Pancreas (tissue), 10 donors: ENCODE measurements at regions not wholly inside any gene's neighbourhood (a gene's known extent, or its start where the extent isn't known, plus 50 kb on each side); places are given as distances from the start of the nearest gene placed in this dataset.
"Not testable (repeated sequence)": the region's sequence is repeated elsewhere in the genome, so short reads cannot be mapped to it uniquely, and the experiment has no call there.

Experiments used
- ATAC-seq, 4 donors: fragments of 200-7000 bp; cut with Tn5 transposase; one replicate each; pipeline versions ENCODE4 v1.8.0 to v1.9.1; 2020; ENCODE audit warnings: mild to moderate bottlenecking in 4 of 4, moderate library complexity in 4 of 4
- DNase-seq, 6 donors: peaks; one replicate each; pipeline ENCODE4 v3.0.0-alpha.2; 2020
- FAIRE-seq: peaks from 2 replicates; lab custom pipeline; 2012; peaks lifted over from hg19 to GRCh38; lab: Jason Lieb, UNC
- H3K27ac ChIP-seq, 4 donors: fragments of 200-600 bp; sonication (generic); 1 replicate in 3 of 4; 2 replicates in 1 of 4; pipeline versions ENCODE4 v1.5.0 to v1.8.0; 2020
- H3K27me3 ChIP-seq, 4 donors: fragments of 200-600 bp; one replicate each; pipeline ENCODE4 v1.8.0; 2021
- H3K36me3 ChIP-seq, 3 donors: fragments of 200-600 bp; sonication (generic) in 1 of 3; one replicate each; pipeline versions ENCODE4 v1.5.0 to v1.8.0; 2020 to 2021
- H3K4me1 ChIP-seq, 3 donors: fragments of 200-600 bp; one replicate each; pipeline ENCODE4 v1.8.0; 2021
- H3K4me3 ChIP-seq, 4 donors: fragments of 200-600 bp; sonication (generic) in 2 of 4; one replicate each; pipeline versions ENCODE4 v1.5.0 to v1.8.0; 2020 to 2021
- H3K9me3 ChIP-seq, 4 donors: fragments of 200-600 bp; one replicate each; pipeline ENCODE4 v1.8.0; 2021
- CTCF ChIP-seq, 4 donors: fragments of 200-600 bp; sonication (generic) in 3 of 4; IDR thresholded peaks; one replicate each; pipeline versions ENCODE4 v1.5.0 to v1.8.0; 2021; ENCODE audit warnings: antibody characterized with exemption in 4 of 4
- WGBS, 2 donors: extraction: QIAGEN DNeasy Blood & Tissue Kit; methylation state at CpG; one replicate each; pipeline ENCODE4 v1.1.7; 2013; 5-methylcytosine and 5-hydroxymethylcytosine counted together
- intact Hi-C, 3 donors: fragments of 100-400 bp; cut with DNase I; formaldehyde crosslinking; loops; one replicate each; pipeline versions ENCODE4 v1.11.1 to v1.14.2; 2022
- donor health status: healthy with polysubstance abuse.
- donor health status: DM: no; HTN: no; CAD: no; lungs with moderate emphysema.
- donor health status: DM: no; HTN: no; CAD: no.
- donor health status: control.
- donor health status: control.
- donor health status: Bipolar disorder and iron deficiency.
- donor health status: DM: yes; HTN: yes; CAD: no.
- donor health status: DM: no; HTN: no; CAD: no.
- donor health status: DM: no; HTN: no; CAD: no.
- donor health status: DM: yes; HTN: yes; CAD: no.

- Histone ChIP-seq H3K9me3 (no peaks in the 10 kb centered on the region), H3K36me3 (no peaks in the 10 kb centered on the region), H3K27ac (no peak overlapping the region), H3K4me3 (no peak overlapping the region), H3K4me1 (peaks cover 0 to under 1% (median 0%) of the 10 kb centered on the region in 3 donors), H3K27me3 (no peaks in the 10 kb centered on the region)
- ATAC-seq (no peak), DNase-seq (no peak), FAIRE-seq (no peak)
- no peak for TF ChIP-seq CTCF (IDR thresholded peaks at IDR 0.05)
- intact Hi-C loops, result no loop called here
- 93 to 96% methylated on average over 1 of the region's 1 CpG for WGBS, 2 donors
Measured at GRCh38 chr2:217356142-217356541, 496.3 kb upstream of the TNP1 start.

GRCh38 chr2:217353591-217353990 lies 493.7 kb upstream of the TNP1 start:
- no peaks in the 10 kb centered on the region for H3K36me3 ChIP-seq
- H3K4me1 ChIP-seq, result no peaks in the 10 kb centered on the region
- DNase-seq (no peak), ATAC-seq (no peak), FAIRE-seq (no peak)
- no peaks in the 10 kb centered on the region for H3K27me3 ChIP-seq
- H3K9me3 ChIP-seq, result no peaks in the 10 kb centered on the region
- intact Hi-C loops, result no loop called here
- WGBS, 2 donors, result 77 to 79% methylated on average over 4 of the region's 4 CpGs
- no peak overlapping the region for H3K4me3 ChIP-seq
- H3K27ac ChIP-seq, result no peak overlapping the region
- no peak for TF ChIP-seq CTCF (IDR thresholded peaks at IDR 0.05)

GRCh38 chr2:217351378-217351777 lies 491.5 kb upstream of the TNP1 start:
- WGBS, 2 donors, result 75 to 78% methylated on average over 5 of the region's 5 CpGs
- ATAC-seq (no peak), DNase-seq (no peak), FAIRE-seq (no peak)
- Histone ChIP-seq H3K4me1 (no peaks in the 10 kb centered on the region), H3K27ac (no peak overlapping the region), H3K36me3 (no peaks in the 10 kb centered on the region), H3K9me3 (no peaks in the 10 kb centered on the region), H3K4me3 (no peak overlapping the region), H3K27me3 (no peaks in the 10 kb centered on the region)
- intact Hi-C loops, result no loop called here
- TF ChIP-seq CTCF (IDR thresholded peaks at IDR 0.05), result no peak

GRCh38 chr2:217349251-217349650 lies 489.4 kb upstream of the TNP1 start:
- no peaks in the 10 kb centered on the region for H3K4me1 ChIP-seq
- H3K4me3 ChIP-seq, result no peak overlapping the region
- DNase-seq, result no peak
- TF ChIP-seq CTCF (IDR thresholded peaks at IDR 0.05), result no peak
- H3K36me3 ChIP-seq, result no peaks in the 10 kb centered on the region
- H3K9me3 ChIP-seq, result no peaks in the 10 kb centered on the region
- H3K27ac ChIP-seq, result no peak overlapping the region
- no peak for ATAC-seq
- WGBS, 2 donors, result 0 to 27% methylated on average over 1 of the region's 1 CpG
- intact Hi-C loops, result no loop called here
- FAIRE-seq, result no peak
- H3K27me3 ChIP-seq, result no peaks in the 10 kb centered on the region

- H3K36me3 ChIP-seq, H3K9me3 ChIP-seq, H3K27me3 ChIP-seq, FAIRE-seq, intact Hi-C loops, H3K27ac ChIP-seq, H3K4me1 ChIP-seq, DNase-seq, ATAC-seq, H3K4me3 ChIP-seq: not testable (repeated sequence)
- 5% methylated on average over 3 of the region's 3 CpGs for WGBS, 2 donors
Measured at GRCh38 chr2:217347630-217348029, 487.8 kb upstream of the TNP1 start.

GRCh38 chr2:217346043-217346442 lies 486.2 kb upstream of the TNP1 start:
- H3K4me1 ChIP-seq, FAIRE-seq, ATAC-seq, DNase-seq, H3K4me3 ChIP-seq, H3K9me3 ChIP-seq, intact Hi-C loops, H3K27ac ChIP-seq, H3K27me3 ChIP-seq, H3K36me3 ChIP-seq: not testable (repeated sequence)
- 75 to 86% methylated on average over 1 of the region's 1 CpG for WGBS, 2 donors
